ENCODE measurements at regions not wholly inside any gene's neighbourhood (a gene's known extent, or its start where the extent isn't known, plus 50 kb on each side); places are given as distances from the start of the nearest gene placed in this dataset.

GRCh38 chr5:142482207-142482606 is 157.4 kb upstream of the SPRY4 start (continued):
- TF ChIP-seq MCM7 (IDR thresholded peaks at IDR 0.05) = no peak

- Histone ChIP-seq H3K79me2 (ENCODE audit: control insufficient read depth, insufficient read depth, low read length) (no peaks in the 10 kb centered on the region), H3K27ac (ENCODE audit: extremely low read depth, low read depth, low read length) (no peak overlapping the region), H3K4me2 (ENCODE audit: insufficient read depth, low read length) (no peak overlapping the region), H3K9me1 (ENCODE audit: control insufficient read depth, insufficient read depth, low read length) (no peaks in the 10 kb centered on the region), H3K4me1 (replicated peaks in 1 of 2; ENCODE audit: control insufficient read depth in 2 of 2, insufficient read depth in 2 of 2, low read length in 2 of 2) (no peaks in the 10 kb centered on the region; a peak in 1 of 5 replicates), H3K36me3 (ENCODE audit: control insufficient read depth, insufficient read depth, low read length) (no peaks in the 10 kb centered on the region), H3K4me3 (no peak overlapping the region), H3K27me3 (ENCODE audit: control insufficient read depth in 2 of 2, insufficient read depth in 2 of 2, low read length in 2 of 2) (peaks cover 0 to 24% of the 10 kb centered on the region in 2 experiments; a peak in 2 of 5 replicates), H4K20me1 (replicated peaks; ENCODE audit: control insufficient read depth, insufficient read depth, low read length) (no peaks in the 10 kb centered on the region), H3K9ac (ENCODE audit: insufficient read depth in 1 of 2, low read depth in 2 of 2, low read length in 2 of 2) (no peak overlapping the region), H2AFZ (ENCODE audit: low read depth, low read length) (no peak overlapping the region), H3K9me3 (replicated peaks; ENCODE audit: control insufficient read depth, insufficient read depth, low read depth, low read length) (no peaks in the 10 kb centered on the region)
- no peak for ATAC-seq
- WGBS (ENCODE audit: insufficient coverage, low coverage, missing lambda C conversion rate) = 5% methylated on average over 3 of the region's 3 CpGs
- in situ Hi-C loops (cut with MboI) = no loop called here
- DNase-seq (ENCODE audit: extremely low read depth in 1 of 4, low spot score in 3 of 4) = no peak
- BruUV-seq (replicated peaks) = no TSS peak
- TF ChIP-seq FOXK2 (conservative IDR thresholded peaks at IDR 0.05 in 1 of 2, IDR thresholded peaks at IDR 0.05 in 1 of 2; ENCODE audit: low read depth in 2 of 2) = no peak
- TF ChIP-seq ZNF316 (IDR thresholded peaks at IDR 0.05) = no peak
- TF ChIP-seq ZNF217 (CRISPR knock-in tag; IDR thresholded peaks at IDR 0.05) = no peak
- no peak for TF ChIP-seq CBFA2T3 (IDR thresholded peaks at IDR 0.05)
- TF ChIP-seq PHB (CRISPR knock-in tag; IDR thresholded peaks at IDR 0.05) = no peak
- TF ChIP-seq ZBTB33 (CRISPR knock-in tag; IDR thresholded peaks at IDR 0.05) = no peak
- TF ChIP-seq NFRKB (IDR thresholded peaks at IDR 0.05; ENCODE audit: low read depth) = no peak
- no peak for TF ChIP-seq HNRNPLL (IDR thresholded peaks at IDR 0.05; ENCODE audit: low read depth, low read length, poor library complexity, severe bottlenecking)
- no peak for TF ChIP-seq LARP7 (IDR thresholded peaks at IDR 0.05)
- ChIA-PET POLR2A (interaction anchor here (1.1 to 1.8 kb wide), 3 partner anchors 9 to 14 kb away, joined by 3 to 5 read pairs (median 4); no protein-coding TSS in a partner anchor), CTCF (ENCODE audit: low intra/inter-chr PET ratio) (no interaction called here)
- no peak for FAIRE-seq
- intact Hi-C loops (cut with micrococcal nuclease) = no loop called here
These were observed 156.6 kb upstream of the SPRY4 start for GRCh38 chr5:142481410-142481809.

Measured in K562 (cell line).